ENCODE measurements at regions not wholly inside any gene's neighbourhood (a gene's known extent, or its start where the extent isn't known, plus 50 kb on each side); places are given as distances from the start of the nearest gene placed in this dataset.

DNA sequence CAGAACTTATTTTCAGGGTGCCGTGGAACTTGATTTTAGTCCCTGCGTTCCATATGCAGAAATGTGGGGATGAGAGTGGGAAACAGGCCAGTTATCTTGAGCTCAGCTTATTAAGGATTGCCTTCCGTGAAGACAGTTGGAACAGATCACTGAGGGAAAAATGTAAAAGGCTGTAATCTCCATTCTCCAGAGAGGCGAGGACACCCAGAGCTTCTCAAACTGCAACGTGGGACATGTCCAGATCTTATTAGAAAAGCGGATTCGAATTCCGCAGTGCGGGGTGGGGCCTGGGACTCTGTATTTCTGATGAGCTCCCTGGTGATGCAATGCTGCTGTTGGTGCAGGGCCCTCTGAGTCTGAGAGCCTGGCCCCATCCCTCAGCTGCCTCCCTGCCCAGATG is 185.6 kb upstream of the CIBAR2 start:
- TF ChIP-seq POLR2AphosphoS5 (IDR thresholded peaks at IDR 0.05; ENCODE audit: low read depth, low read length), result no peak
- TF ChIP-seq, protein P1, sequence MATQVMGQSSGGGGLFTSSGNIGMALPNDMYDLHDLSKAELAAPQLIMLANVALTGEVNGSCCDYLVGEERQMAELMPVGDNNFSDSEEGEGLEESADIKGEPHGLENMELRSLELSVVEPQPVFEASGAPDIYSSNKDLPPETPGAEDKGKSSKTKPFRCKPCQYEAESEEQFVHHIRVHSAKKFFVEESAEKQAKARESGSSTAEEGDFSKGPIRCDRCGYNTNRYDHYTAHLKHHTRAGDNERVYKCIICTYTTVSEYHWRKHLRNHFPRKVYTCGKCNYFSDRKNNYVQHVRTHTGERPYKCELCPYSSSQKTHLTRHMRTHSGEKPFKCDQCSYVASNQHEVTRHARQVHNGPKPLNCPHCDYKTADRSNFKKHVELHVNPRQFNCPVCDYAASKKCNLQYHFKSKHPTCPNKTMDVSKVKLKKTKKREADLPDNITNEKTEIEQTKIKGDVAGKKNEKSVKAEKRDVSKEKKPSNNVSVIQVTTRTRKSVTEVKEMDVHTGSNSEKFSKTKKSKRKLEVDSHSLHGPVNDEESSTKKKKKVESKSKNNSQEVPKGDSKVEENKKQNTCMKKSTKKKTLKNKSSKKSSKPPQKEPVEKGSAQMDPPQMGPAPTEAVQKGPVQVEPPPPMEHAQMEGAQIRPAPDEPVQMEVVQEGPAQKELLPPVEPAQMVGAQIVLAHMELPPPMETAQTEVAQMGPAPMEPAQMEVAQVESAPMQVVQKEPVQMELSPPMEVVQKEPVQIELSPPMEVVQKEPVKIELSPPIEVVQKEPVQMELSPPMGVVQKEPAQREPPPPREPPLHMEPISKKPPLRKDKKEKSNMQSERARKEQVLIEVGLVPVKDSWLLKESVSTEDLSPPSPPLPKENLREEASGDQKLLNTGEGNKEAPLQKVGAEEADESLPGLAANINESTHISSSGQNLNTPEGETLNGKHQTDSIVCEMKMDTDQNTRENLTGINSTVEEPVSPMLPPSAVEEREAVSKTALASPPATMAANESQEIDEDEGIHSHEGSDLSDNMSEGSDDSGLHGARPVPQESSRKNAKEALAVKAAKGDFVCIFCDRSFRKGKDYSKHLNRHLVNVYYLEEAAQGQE (IDR thresholded peaks at IDR 0.05; ENCODE audit: insufficient read depth in 1 of 2, low read depth in 2 of 2, low read length in 2 of 2), result no peak
